HG03558 (cell line): ENCODE measurements at regions not wholly inside any gene's neighbourhood (a gene's known extent, or its start where the extent isn't known, plus 50 kb on each side); places are given as distances from the start of the nearest gene placed in this dataset.

Source experiments
- ATAC-seq: cut with Tn5 transposase; IDR thresholded peaks from one replicate; pipeline ENCODE4 v1.9.1; 2021; ENCODE audit warnings: moderate number of reproducible peaks; ENCODE audit not compliant: unreplicated experiment; ENCODE audit errors: extremely low read depth

DNA sequence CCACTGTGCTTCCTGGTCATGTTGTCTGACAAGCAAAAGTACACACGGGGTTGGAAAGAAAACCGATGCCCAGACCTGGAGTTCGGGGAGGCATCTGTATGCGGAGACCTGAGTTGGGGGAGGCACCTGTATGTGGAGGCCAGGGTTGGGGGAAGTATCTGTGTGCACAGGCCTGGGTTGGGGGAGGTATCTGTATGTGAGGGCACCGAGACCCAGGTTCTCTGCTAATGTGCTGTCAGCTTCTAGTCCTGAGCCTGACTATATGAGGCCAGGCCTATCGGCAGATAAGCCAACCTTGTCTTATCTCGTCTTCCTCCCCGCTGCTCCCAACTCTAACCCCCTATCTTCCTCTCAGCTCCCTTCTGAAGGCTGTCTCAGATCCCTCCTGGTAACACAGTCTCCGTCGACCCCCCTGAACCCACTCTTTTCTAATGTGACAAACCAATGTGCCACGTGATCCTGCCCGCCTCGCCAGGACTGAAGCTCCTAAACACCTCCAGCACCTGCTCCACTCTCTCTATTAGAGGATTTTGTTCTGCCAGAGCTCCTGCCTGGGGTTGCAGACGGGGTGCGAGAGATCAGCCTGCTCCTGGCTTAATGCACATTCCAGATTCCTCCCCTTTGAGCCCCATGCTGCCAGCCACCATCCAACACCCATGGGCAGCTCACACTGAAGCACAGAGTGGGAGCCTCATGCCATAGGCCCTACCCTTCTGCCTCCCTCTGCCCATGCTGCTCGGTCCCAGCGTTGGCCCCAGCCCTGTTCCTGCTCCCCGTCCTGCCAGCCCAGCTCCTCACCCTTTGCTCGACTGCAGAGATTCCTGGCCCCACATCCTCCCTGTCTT lies 188.4 kb downstream of the SH3BP4 start:
- ATAC-seq = no peak

DNA sequence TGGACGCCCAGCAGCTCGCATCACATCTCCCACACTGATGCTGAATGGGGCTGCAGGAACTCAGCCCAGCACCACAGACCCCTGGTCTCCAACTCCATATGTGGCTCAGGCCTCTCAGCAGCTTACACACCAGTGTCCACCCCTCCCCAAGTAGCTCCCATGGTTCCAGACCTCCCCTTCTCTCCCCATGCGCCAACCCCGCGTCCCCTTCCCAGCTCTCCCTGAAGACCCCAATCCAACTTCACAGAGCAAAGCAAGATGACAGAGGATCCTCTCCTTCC lies 188.9 kb downstream of the SH3BP4 start:
- ATAC-seq = no peak

DNA sequence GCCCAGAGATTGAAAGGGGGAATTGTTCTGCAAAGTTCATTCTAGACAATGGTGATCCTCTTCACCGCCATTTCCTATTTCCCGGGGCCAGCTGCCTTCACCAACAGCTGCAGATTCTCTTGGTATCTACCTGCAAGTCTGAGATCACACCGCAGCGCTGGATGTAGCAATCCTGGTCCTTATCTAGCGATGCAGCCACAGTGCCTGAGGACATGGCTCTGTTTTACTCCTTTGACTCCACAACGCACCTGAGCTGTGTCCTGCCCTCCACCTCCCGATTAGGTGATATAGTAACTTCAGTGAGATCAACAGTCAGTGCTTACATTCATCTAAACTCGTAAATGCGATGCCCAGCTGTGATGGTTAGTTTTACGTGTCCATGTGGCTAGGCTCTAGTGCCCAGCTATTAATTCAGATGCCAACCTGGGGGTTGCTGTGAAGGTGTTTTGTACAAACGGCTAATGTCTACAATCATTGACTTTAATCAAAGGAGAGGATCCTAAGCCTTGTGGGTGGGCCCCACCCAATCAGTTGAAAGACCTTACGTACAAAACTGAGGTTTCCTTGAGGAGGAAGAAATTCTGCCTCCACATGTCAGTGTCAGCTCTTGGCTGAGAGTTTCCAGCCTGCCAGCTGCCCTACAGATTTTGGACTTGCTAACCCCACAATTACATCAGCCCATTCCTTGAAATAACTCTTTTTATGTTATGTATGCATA lies 189.8 kb downstream of the SH3BP4 start:
- no peak for ATAC-seq

GRCh38 chr2:235142601-235143000 lies 190.8 kb downstream of the SH3BP4 start:
- no peak for ATAC-seq

DNA sequence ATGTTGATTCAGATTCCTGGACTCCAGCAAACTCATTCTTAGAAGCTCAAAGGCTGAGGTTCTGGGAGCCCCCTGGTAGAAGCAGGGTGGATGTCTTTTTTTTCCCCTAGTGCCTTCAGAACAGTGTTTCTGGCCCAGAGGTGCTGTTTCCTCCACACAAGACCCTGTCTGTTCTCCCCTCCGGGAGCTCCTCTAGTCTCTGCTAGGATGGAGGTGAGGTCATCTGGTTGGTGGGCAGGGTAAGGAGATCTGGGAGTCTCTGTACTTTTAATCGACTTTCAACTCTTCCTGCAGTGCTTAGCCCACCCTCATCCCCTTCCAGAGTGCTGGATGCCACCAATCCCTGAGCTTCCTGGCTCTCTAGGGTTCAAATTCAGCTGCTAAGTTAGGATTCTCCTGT lies 192.0 kb downstream of the SH3BP4 start:
- ATAC-seq = no peak

GRCh38 chr2:235144291-235144690 lies 192.5 kb downstream of the SH3BP4 start:
- ATAC-seq = no peak

DNA sequence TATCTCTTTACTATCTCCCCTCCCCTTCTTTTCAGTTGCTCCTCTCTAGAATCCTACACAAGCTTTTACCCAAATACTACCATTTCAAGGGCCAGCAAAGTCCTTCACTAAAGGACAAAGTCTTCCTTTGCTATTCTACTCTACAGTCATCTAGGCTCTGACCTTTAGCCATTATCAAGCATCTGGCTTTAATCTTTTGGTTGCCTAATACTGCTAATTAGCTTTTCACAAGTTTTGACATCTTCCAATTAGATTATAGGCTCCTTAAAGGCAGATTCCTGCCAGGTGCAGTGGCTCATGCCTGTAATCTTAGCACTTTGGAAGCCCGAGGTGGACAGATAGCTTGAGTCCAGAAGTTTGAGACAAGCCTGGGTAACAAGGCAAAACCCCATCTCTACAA lies 194.4 kb downstream of the SH3BP4 start:
- ATAC-seq = no peak

DNA sequence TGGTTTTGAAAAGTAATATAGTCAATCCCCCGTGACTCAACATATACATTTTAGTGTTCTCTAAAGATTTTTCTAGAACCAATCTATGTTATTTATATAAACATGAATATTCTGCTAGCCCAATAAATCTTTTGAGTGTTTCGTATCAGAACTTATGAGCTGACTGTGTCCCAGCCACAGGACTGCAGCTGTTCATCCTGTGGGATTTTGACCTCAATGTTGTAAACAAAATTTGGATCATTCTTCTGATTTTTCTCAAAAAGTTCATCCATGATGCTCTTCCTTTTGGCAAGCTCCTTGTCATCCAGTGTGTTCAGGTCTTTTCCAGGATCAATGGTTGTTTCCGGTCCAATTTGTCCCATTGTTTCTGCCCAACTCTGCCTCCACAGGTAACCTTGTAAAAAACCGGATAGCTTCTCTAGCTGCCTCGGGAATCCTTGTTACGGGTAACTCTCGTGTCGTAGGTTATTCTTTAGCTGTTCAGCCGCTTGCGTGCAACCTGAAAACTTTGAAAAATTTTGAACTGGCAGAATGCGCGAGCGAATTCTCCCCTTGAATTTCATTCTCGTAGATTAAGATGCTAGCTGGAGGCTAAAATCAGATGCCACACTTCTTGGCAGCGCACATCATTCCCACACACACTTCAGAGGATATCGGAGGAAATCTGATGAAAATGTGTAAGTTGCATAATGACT lies 195.2 kb downstream of the SH3BP4 start:
- no peak for ATAC-seq

GRCh38 chr2:235148201-235149170 lies 196.7 kb downstream of the SH3BP4 start:
- no peak for ATAC-seq

GRCh38 chr2:235149240-235149659 lies 197.4 kb downstream of the SH3BP4 start:
- ATAC-seq = no peak

DNA sequence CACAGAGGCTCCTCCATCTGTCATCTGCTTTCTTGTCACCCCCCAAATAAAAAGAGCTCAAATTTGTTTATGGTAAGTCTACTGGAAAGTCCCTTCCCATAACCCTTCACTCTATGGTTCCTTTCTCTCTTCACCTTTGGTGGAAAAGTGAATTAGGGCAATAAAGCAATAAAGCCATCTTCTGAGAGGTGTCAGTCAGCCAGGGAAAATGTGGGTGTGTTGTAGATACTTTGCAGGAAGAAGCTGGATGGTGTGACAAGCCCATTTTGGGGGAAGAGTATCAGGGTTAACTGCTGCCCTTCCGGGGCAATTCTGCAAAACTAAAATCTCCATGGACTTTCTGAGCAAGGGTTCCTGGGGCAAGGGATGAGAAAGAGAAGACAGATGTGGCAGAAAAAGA lies 197.9 kb downstream of the SH3BP4 start:
- no peak for ATAC-seq

DNA sequence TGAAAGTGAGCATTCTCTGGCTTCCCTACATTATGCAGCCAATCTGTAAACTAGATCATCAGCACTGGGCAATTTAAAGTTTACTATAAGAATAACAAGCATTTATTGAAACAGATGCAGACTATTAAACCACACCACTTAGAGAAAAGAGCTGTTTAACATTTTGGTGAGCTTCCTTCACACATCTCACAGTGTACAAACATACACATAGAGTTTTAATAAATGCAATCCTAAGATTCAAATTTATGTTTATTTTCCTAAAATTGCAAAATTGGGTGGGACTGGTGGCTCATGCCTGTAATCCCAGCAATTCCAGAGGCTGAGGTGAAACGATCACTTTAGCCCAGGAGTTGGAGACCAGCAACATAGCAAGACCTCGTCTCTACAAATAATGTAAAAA lies 199.3 kb downstream of the SH3BP4 start:
- no peak for ATAC-seq

DNA sequence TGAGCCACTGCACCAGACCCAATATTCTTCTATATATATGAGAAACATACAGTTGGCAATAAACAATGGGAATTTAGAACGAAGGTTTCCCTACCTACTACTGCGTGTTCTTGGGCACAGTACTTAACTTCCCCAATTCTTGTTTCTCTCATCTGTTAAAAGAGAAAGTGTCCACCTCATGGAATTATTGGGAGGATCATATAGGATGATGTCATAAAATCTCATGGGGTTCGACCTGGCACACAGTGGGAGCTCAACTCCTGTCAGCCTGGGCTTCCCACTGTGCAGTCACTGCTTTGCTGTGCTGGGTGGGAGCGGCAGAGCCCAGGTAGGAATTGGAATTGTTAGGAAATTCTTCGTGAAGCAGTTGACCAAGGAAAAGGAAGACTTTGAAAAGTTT lies 203.3 kb downstream of the SH3BP4 start:
- no peak for ATAC-seq

- ATAC-seq = no peak
Measured at GRCh38 chr2:235156055-235156454, 204.2 kb downstream of the SH3BP4 start.

DNA sequence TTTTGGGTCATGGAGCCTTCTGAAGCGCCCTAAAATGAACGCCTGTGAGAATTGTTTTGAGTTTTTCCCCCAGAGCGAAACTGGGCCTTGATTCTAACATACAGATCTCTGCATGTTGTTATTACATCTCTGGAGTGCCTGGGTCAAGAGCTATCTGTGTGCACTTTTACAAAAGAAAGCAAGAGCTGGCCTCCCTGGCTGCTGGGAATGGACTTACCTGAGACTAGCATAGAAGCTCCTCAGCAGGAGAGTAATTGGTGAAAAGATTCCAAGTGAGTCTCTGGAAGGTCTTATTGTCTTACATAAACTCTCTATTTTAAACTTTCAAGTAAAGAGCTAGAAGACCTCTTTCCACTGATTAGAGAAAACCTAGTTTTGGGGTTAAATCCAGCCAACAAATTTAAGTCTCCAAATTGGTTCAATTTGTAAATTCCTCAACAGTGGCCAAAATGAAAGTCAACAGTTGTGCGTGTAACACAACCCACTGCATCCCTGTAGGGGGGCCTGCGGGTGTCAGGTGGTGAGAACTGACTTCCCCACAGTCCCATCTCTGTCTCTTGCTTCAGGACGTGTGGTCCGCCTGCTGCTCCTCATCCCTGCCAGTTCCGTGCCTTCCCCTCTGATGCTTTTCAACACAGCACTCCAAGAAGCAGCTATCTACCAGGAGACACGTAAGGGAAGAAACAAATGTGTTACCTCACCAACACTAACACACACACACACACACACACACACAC lies 206.1 kb downstream of the SH3BP4 start:
- ATAC-seq = no peak

DNA sequence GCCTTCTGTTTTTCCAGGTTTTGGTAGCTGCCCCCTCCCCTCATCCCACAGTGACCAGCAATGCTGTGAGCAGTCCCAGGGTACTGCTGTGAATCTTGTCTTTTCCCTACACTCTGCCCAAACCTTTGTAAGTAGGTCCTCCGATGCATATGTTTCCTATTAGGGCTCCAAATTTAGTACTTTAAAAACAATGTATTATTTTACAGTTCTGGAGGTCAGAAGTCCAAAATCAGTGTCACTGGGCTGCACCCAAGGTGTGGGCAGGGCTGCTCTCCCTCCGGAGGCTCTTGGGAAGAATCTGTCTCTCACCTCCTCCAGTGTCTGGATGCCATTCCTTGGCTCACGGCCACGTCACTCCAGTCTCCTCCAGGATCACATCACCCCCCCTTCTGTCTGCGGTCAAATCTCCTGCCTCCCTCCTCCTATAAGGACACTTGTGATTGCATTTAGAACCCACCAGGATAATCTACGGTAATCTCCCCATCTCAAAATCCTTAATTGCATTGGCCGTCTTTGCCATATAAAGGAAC lies 208.5 kb downstream of the SH3BP4 start:
- no peak for ATAC-seq

DNA sequence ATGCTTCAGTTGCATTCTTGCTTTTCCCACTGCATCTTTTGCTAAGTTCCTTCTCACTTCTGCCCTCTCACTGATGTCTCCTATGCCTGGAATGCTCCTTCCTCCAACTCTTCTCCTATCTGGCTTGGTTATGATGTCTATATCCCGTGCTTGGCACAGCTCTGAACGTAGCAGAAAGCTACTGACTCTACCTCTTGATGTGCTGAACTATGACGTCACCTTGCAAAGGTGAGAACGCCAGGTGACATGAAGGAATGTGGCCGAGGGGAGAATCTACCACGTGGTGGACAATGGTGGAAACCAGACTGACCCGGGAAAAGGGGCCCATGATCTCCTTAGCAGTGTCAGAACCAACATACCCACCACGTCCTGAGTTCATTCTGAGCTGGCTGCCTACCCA lies 209.7 kb downstream of the SH3BP4 start:
- no peak for ATAC-seq

GRCh38 chr2:235162082-235162836 lies 210.4 kb downstream of the SH3BP4 start:
- ATAC-seq = no peak

GRCh38 chr2:235162837-235163197 lies 211.0 kb downstream of the SH3BP4 start:
- no peak for ATAC-seq
